T-helper 2 cell treated with Interferon-gamma antibody and Interleukin-4, amounts not matched to agents 5 μg/mL and 100 μg/mL, for 36 hours (primary cell): ENCODE measurements at regions not wholly inside any gene's neighbourhood (a gene's known extent, or its start where the extent isn't known, plus 50 kb on each side); places are given as distances from the start of the nearest gene placed in this dataset.

Source experiments
- DNase-seq: peaks from one replicate; pipeline ENCODE4 v3.0.0; 2021; ENCODE audit warnings: low spot score
- H3K27ac Mint-ChIP-seq: one replicate; pipeline ENCODE4 v1.8.0; 2021; ENCODE audit warnings: mild to moderate bottlenecking, mixed read lengths
- H3K27me3 Mint-ChIP-seq: one replicate; pipeline ENCODE4 v1.8.0; 2021; ENCODE audit warnings: low read depth, mixed read lengths
- H3K36me3 Mint-ChIP-seq: one replicate; pipeline ENCODE4 v1.8.0; 2021; ENCODE audit warnings: low read depth, mixed read lengths
- H3K4me1 Mint-ChIP-seq: one replicate; pipeline ENCODE4 v1.8.0; 2021; ENCODE audit warnings: low read depth, mixed read lengths
- H3K4me3 Mint-ChIP-seq: one replicate; pipeline ENCODE4 v1.8.0; 2022; ENCODE audit warnings: mild to moderate bottlenecking, moderate library complexity, mixed read lengths
- H3K9me3 Mint-ChIP-seq: one replicate; pipeline ENCODE4 v1.8.0; 2021; ENCODE audit warnings: mixed read lengths

- Mint-ChIP-seq H3K27me3 (no peaks in the 10 kb centered on the region), H3K4me3 (no peak overlapping the region), H3K4me1 (no peaks in the 10 kb centered on the region), H3K36me3 (no peaks in the 10 kb centered on the region), H3K27ac (no peak overlapping the region), H3K9me3 (no peaks in the 10 kb centered on the region)
- no peak for DNase-seq
These were observed 298.1 kb upstream of the IRX5 start for GRCh38 chr16:54632322-54633220.

GRCh38 chr16:54631782-54632181 is 298.9 kb upstream of the IRX5 start:
- H3K9me3 Mint-ChIP-seq = no peaks in the 10 kb centered on the region
- no peak for DNase-seq
- no peaks in the 10 kb centered on the region for H3K4me1 Mint-ChIP-seq
- H3K36me3 Mint-ChIP-seq = no peaks in the 10 kb centered on the region
- H3K4me3 Mint-ChIP-seq = no peak overlapping the region
- H3K27me3 Mint-ChIP-seq = no peaks in the 10 kb centered on the region
- no peak overlapping the region for H3K27ac Mint-ChIP-seq

GRCh38 chr16:54630284-54630967 is 300.2 kb upstream of the IRX5 start:
- no peaks in the 10 kb centered on the region for H3K4me1 Mint-ChIP-seq
- H3K9me3 Mint-ChIP-seq = no peaks in the 10 kb centered on the region
- H3K27ac Mint-ChIP-seq = no peak overlapping the region
- H3K4me3 Mint-ChIP-seq = no peak overlapping the region
- H3K27me3 Mint-ChIP-seq = no peaks in the 10 kb centered on the region
- no peak for DNase-seq
- H3K36me3 Mint-ChIP-seq = no peaks in the 10 kb centered on the region

GRCh38 chr16:54628796-54629625 is 301.7 kb upstream of the IRX5 start:
- Mint-ChIP-seq H3K4me1 (no peaks in the 10 kb centered on the region), H3K27ac (no peak overlapping the region), H3K27me3 (no peaks in the 10 kb centered on the region), H3K9me3 (no peaks in the 10 kb centered on the region), H3K36me3 (no peaks in the 10 kb centered on the region), H3K4me3 (no peak overlapping the region)
- no peak for DNase-seq

- Mint-ChIP-seq H3K27ac (no peak overlapping the region), H3K9me3 (no peaks in the 10 kb centered on the region), H3K27me3 (no peaks in the 10 kb centered on the region), H3K4me3 (no peak overlapping the region), H3K36me3 (no peaks in the 10 kb centered on the region), H3K4me1 (no peaks in the 10 kb centered on the region)
- DNase-seq = no peak
These were observed 303.0 kb upstream of the IRX5 start for GRCh38 chr16:54627616-54628015.

GRCh38 chr16:54623636-54624035 is 307.0 kb upstream of the IRX5 start:
- H3K27me3 Mint-ChIP-seq = no peaks in the 10 kb centered on the region
- no peaks in the 10 kb centered on the region for H3K4me1 Mint-ChIP-seq
- no peaks in the 10 kb centered on the region for H3K36me3 Mint-ChIP-seq
- no peaks in the 10 kb centered on the region for H3K9me3 Mint-ChIP-seq
- H3K27ac Mint-ChIP-seq = no peak overlapping the region
- DNase-seq = no peak
- H3K4me3 Mint-ChIP-seq = no peak overlapping the region

GRCh38 chr16:54620197-54620596 is 310.5 kb upstream of the IRX5 start:
- Mint-ChIP-seq H3K36me3 (no peaks in the 10 kb centered on the region), H3K27ac (no peak overlapping the region), H3K4me1 (no peaks in the 10 kb centered on the region), H3K27me3 (no peaks in the 10 kb centered on the region), H3K4me3 (no peak overlapping the region), H3K9me3 (no peaks in the 10 kb centered on the region)
- DNase-seq = no peak

GRCh38 chr16:54616610-54617009 is 314.1 kb upstream of the IRX5 start:
- Mint-ChIP-seq H3K27ac (no peak overlapping the region), H3K4me1 (no peaks in the 10 kb centered on the region), H3K4me3 (no peak overlapping the region), H3K27me3 (no peaks in the 10 kb centered on the region), H3K9me3 (no peaks in the 10 kb centered on the region), H3K36me3 (no peaks in the 10 kb centered on the region)
- no peak for DNase-seq

- Mint-ChIP-seq H3K4me1 (no peaks in the 10 kb centered on the region), H3K27me3 (no peaks in the 10 kb centered on the region), H3K9me3 (peaks cover 14% of the 10 kb centered on the region), H3K36me3 (no peaks in the 10 kb centered on the region), H3K27ac (no peak overlapping the region), H3K4me3 (no peak overlapping the region)
- no peak for DNase-seq
These were observed 319.0 kb upstream of the IRX3 start for GRCh38 chr16:54605536-54606066.

- no peaks in the 10 kb centered on the region for H3K27me3 Mint-ChIP-seq
- H3K27ac Mint-ChIP-seq = no peak overlapping the region
- H3K4me1 Mint-ChIP-seq = no peaks in the 10 kb centered on the region
- H3K9me3 Mint-ChIP-seq = peaks cover 14% of the 10 kb centered on the region
- no peaks in the 10 kb centered on the region for H3K36me3 Mint-ChIP-seq
- no peak overlapping the region for H3K4me3 Mint-ChIP-seq
- DNase-seq = no peak
These were observed 316.1 kb upstream of the IRX3 start for GRCh38 chr16:54602666-54603065.

- H3K36me3 Mint-ChIP-seq = no peaks in the 10 kb centered on the region
- H3K9me3 Mint-ChIP-seq = no peaks in the 10 kb centered on the region
- no peaks in the 10 kb centered on the region for H3K4me1 Mint-ChIP-seq
- H3K27ac Mint-ChIP-seq = no peak overlapping the region
- no peak overlapping the region for H3K4me3 Mint-ChIP-seq
- peaks cover 10% of the 10 kb centered on the region for H3K27me3 Mint-ChIP-seq
- no peak for DNase-seq
These were observed 310.6 kb upstream of the IRX3 start for GRCh38 chr16:54597222-54597621.

GRCh38 chr16:54595621-54596020 is 309.0 kb upstream of the IRX3 start:
- no peak overlapping the region for H3K4me3 Mint-ChIP-seq
- H3K27ac Mint-ChIP-seq = no peak overlapping the region
- no peaks in the 10 kb centered on the region for H3K36me3 Mint-ChIP-seq
- H3K27me3 Mint-ChIP-seq = peaks cover 10% of the 10 kb centered on the region
- no peaks in the 10 kb centered on the region for H3K4me1 Mint-ChIP-seq
- H3K9me3 Mint-ChIP-seq = no peaks in the 10 kb centered on the region
- no peak for DNase-seq

GRCh38 chr16:54594601-54595391 is 308.2 kb upstream of the IRX3 start:
- Mint-ChIP-seq H3K27me3 (peaks cover 10% of the 10 kb centered on the region), H3K4me1 (no peaks in the 10 kb centered on the region), H3K4me3 (no peak overlapping the region), H3K36me3 (no peaks in the 10 kb centered on the region), H3K27ac (no peak overlapping the region), H3K9me3 (no peaks in the 10 kb centered on the region)
- no peak for DNase-seq
